ENCODE measurements at regions not wholly inside any gene's neighbourhood (a gene's known extent, or its start where the extent isn't known, plus 50 kb on each side); places are given as distances from the start of the nearest gene placed in this dataset.

DNA sequence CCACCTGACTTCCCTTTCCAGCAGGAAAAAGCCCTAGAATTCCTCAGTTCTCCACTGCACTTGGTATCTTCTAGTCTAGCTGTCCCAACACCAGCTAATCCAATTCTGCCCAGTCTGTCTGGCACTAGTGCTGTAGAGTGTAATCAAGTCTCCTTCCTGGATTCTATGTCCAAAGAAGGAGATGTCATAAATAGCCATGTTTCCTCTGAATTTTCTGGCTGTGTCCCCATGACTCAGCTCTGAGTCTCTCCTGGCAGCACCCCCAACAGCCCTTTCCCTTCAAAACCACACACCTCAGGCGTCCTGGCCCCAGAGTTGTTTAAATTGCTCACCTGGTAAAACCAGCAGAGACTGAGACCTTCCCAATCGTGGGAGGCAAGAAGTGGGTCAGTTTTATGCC, 197.2 kb downstream of the GRXCR1 start:
- Histone ChIP-seq H3K27ac (no peak overlapping the region), H3K9me3 (peaks cover 0 to 3% (median 0%) of the 10 kb centered on the region in 4 donors), H3K36me3 (no peaks in the 10 kb centered on the region), H3K4me1 (no peaks in the 10 kb centered on the region), H3K27me3 (no peaks in the 10 kb centered on the region), H3K4me3 (no peak overlapping the region)
- no peak for DNase-seq (ENCODE audit: low spot score in 2 of 2)
- WGBS, 2 donors, result 51 to 52% methylated on average over 2 of the region's 2 CpGs
- TF ChIP-seq POLR2A (IDR thresholded peaks at IDR 0.05), result no peak
- no peak for TF ChIP-seq EP300 (IDR thresholded peaks at IDR 0.05)
- TF ChIP-seq, protein P1, sequence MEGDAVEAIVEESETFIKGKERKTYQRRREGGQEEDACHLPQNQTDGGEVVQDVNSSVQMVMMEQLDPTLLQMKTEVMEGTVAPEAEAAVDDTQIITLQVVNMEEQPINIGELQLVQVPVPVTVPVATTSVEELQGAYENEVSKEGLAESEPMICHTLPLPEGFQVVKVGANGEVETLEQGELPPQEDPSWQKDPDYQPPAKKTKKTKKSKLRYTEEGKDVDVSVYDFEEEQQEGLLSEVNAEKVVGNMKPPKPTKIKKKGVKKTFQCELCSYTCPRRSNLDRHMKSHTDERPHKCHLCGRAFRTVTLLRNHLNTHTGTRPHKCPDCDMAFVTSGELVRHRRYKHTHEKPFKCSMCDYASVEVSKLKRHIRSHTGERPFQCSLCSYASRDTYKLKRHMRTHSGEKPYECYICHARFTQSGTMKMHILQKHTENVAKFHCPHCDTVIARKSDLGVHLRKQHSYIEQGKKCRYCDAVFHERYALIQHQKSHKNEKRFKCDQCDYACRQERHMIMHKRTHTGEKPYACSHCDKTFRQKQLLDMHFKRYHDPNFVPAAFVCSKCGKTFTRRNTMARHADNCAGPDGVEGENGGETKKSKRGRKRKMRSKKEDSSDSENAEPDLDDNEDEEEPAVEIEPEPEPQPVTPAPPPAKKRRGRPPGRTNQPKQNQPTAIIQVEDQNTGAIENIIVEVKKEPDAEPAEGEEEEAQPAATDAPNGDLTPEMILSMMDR (IDR thresholded peaks at IDR 0.05), result no peak

DNA sequence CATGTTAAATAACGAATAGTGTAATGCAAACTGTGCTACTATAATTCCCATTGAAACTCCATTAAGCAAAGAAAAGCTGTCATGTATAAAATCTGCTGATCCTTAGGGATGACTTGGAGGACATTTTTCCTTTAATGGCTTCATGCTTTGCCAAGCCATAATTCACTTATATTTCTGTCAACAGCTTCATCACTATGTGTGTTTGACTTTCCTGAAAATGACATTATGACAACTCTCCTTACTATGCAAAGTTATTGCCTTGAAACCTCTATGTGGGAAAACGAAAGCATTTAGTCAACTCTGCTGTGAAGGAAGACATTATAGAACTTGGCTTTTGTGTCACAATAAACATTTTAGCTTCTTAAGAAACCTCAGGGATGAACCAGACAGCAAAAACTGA, 210.5 kb downstream of the GRXCR1 start:
- WGBS, 2 donors, result 53 to 54% methylated on average over 2 of the region's 2 CpGs
- Histone ChIP-seq H3K36me3 (no peaks in the 10 kb centered on the region), H3K4me3 (no peak overlapping the region), H3K27me3 (no peaks in the 10 kb centered on the region), H3K27ac (no peak overlapping the region), H3K4me1 (no peaks in the 10 kb centered on the region), H3K9me3 (no peaks in the 10 kb centered on the region)
- DNase-seq (ENCODE audit: low spot score in 2 of 2), result no peak
- TF ChIP-seq, protein P1 (IDR thresholded peaks at IDR 0.05), result no peak
- TF ChIP-seq EP300 (IDR thresholded peaks at IDR 0.05), result no peak
- no peak for TF ChIP-seq POLR2A (IDR thresholded peaks at IDR 0.05)

DNA sequence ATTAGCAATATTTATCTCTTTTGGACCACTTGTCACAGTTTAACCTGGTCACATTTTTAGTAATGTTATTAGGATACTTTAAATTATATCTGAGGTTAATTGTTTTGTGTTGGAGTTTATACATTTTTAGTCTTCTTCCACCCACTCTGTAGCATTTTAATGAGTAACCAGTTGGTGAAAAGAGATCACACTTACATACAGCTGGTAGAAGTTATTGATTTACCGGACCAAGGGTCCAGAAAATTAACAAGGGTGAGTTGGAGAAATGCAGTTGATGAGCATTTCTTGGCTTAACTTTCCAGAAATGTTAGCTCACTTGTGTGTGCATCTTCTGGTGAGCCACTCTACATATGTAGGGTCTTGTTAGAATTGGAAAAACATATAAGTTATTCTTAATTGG, 219.6 kb downstream of the GRXCR1 start:
- no peak overlapping the region for H3K4me3 ChIP-seq
- no peaks in the 10 kb centered on the region for H3K9me3 ChIP-seq
- TF ChIP-seq, protein P1 (IDR thresholded peaks at IDR 0.05), result no peak
- no peak for TF ChIP-seq EP300 (IDR thresholded peaks at IDR 0.05)
- no peak for TF ChIP-seq POLR2A (IDR thresholded peaks at IDR 0.05)
- no peaks in the 10 kb centered on the region for H3K27me3 ChIP-seq
- no peaks in the 10 kb centered on the region for H3K36me3 ChIP-seq
- DNase-seq (ENCODE audit: low spot score in 2 of 2), result no peak
- H3K4me1 ChIP-seq, result no peaks in the 10 kb centered on the region
- WGBS, 2 donors, result 94 to 100% methylated on average over 1 of the region's 1 CpG
- no peak overlapping the region for H3K27ac ChIP-seq

DNA sequence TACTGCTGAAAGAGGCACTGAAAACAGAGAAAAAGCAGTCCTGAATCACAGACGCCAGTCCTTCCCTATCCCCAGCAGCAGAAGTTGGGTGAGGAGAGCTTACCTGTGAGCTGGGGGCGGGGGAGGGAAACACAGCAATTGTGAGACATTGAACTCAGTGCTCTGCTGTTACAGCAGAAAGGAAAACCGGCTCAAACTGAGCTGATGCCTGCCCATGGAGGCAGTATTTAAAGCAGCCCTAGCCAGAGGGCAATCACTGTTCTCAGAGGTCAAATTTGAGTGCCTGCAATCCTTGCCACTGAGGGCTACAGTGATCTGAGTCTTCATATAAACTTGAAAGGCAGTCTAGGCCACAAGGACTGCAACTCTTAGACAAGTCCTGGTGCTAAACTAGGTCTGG, 220.7 kb downstream of the GRXCR1 start:
- Histone ChIP-seq H3K9me3 (no peaks in the 10 kb centered on the region), H3K36me3 (no peaks in the 10 kb centered on the region), H3K4me1 (no peaks in the 10 kb centered on the region), H3K27ac (no peak overlapping the region), H3K27me3 (no peaks in the 10 kb centered on the region), H3K4me3 (no peak overlapping the region)
- WGBS, 2 donors, result 46 to 50% methylated on average over 3 of the region's 3 CpGs
- no peak for TF ChIP-seq POLR2A (IDR thresholded peaks at IDR 0.05)
- TF ChIP-seq, protein P1 (IDR thresholded peaks at IDR 0.05), result no peak
- TF ChIP-seq EP300 (IDR thresholded peaks at IDR 0.05), result no peak
- no peak for DNase-seq (ENCODE audit: low spot score in 2 of 2)

DNA sequence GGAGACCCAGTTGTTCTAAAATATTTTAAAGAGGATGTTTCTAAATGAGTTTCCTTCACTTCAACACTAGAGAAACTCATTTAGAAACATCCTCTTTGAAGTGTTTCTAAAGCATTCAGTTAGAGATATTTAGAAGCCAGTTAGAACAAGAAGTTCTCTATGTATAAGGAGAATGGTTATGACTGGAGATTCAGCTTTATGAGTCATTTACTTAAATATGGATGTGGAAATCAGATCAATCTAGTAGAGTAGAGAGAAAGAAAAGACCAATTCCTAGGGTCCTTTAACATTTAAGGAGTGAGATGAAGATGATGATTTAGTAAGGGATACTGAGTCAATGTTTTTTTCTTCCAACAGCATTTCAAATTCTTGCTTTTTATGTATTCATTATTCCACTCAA, 234.1 kb downstream of the GRXCR1 start:
- Histone ChIP-seq H3K36me3 (no peaks in the 10 kb centered on the region), H3K27me3 (no peaks in the 10 kb centered on the region), H3K4me1 (no peaks in the 10 kb centered on the region), H3K27ac (no peak overlapping the region), H3K4me3 (no peak overlapping the region), H3K9me3 (no peaks in the 10 kb centered on the region)
- DNase-seq (ENCODE audit: low spot score in 2 of 2), result no peak
- TF ChIP-seq, protein P1 (IDR thresholded peaks at IDR 0.05), result no peak
- TF ChIP-seq POLR2A (IDR thresholded peaks at IDR 0.05) (no peak), EP300 (IDR thresholded peaks at IDR 0.05) (no peak)
